Motor neuron (in vitro differentiated cells): ENCODE measurements at regions not wholly inside any gene's neighbourhood (a gene's known extent, or its start where the extent isn't known, plus 50 kb on each side); places are given as distances from the start of the nearest gene placed in this dataset.
"Not testable (repeated sequence)": the region's sequence is repeated elsewhere in the genome, so short reads cannot be mapped to it uniquely, and the experiment has no call there.

Source experiments
- ATAC-seq, 8 experiments: fragments of 200-7000 bp; cut with Tn5 transposase; replicated peaks in 6 of 8; 2 replicates each; pipeline ENCODE4 v1.8.0; 2021; ENCODE audit warnings: mild to moderate bottlenecking in 8 of 8, moderate library complexity in 8 of 8
- H3K27ac ChIP-seq, 2 donors: fragments of 250-450 bp; sonication (Bioruptor Pico); 2 replicates each; pipeline ENCODE4 v1.9.0; 2021; ENCODE audit warnings: antibody characterized with exemption in 2 of 2, mild to moderate bottlenecking in 2 of 2, moderate library complexity in 1 of 2
- H3K4me1 ChIP-seq, 2 donors: fragments of 250-450 bp; sonication (Bioruptor Pico); replicated peaks in 1 of 2; 2 replicates each; pipeline ENCODE4 v1.6.1; 2021; ENCODE audit warnings: antibody characterized with exemption in 2 of 2, mild to moderate bottlenecking in 2 of 2, moderate library complexity in 1 of 2
- H3K4me3 ChIP-seq, 5 donors: fragments of 250-450 bp; sonication (Bioruptor Pico); 2 replicates each; pipeline ENCODE4 v1.9.0; 2021; ENCODE audit warnings: antibody characterized with exemption in 5 of 5, mild to moderate bottlenecking in 5 of 5, moderate library complexity in 4 of 5
- WGBS, 10 experiments: fragments of 450-650 bp; shearing (Covaris generic); methylation state at CpG; one replicate each; pipeline ENCODE4 v1.0.0; 2022; 5-methylcytosine and 5-hydroxymethylcytosine counted together
- in situ Hi-C, 9 experiments: fragments of 400-800 bp; cut with MboI; loops; one replicate each; pipeline ENCODE4 v1.15.0; 2021; ENCODE audit warnings: low sequenced_read_pairs in 9 of 9, low pct_unique_long_range_greater_than_20kb in 2 of 9; ENCODE audit not compliant: unreplicated experiment in 9 of 9

GRCh38 chr1:181175356-181175910 lies 86.9 kb downstream of the IER5 start:
- in situ Hi-C loops, result loop anchor here in 2 of 9 experiments (25.0 kb wide), 1 partner anchor 237 kb away; no protein-coding TSS in a partner anchor

GRCh38 chr1:181175955-181176354 lies 87.5 kb downstream of the IER5 start:
- no peak for ATAC-seq
- no peak overlapping the region for H3K27ac ChIP-seq
- no peak overlapping the region for H3K4me3 ChIP-seq
- peaks cover 16 to 17% of the 10 kb centered on the region in 2 donors for H3K4me1 ChIP-seq
- in situ Hi-C loops, result loop anchor here in 2 of 9 experiments (25.0 kb wide), 1 partner anchor 236 kb away; no protein-coding TSS in a partner anchor
- 83 to 100% (median 97%) methylated on average over 1 to 5 of the region's 5 CpGs; no CpG with 5 or more reads in 2 of the 10 experiments for WGBS, 10 experiments

More at GRCh38 chr1:181175356-181175910, 86.9 kb downstream of the IER5 start:
- Histone ChIP-seq H3K4me1 (peaks cover 11 to 12% of the 10 kb centered on the region in 2 donors), H3K4me3 (no peak overlapping the region), H3K27ac (no peak overlapping the region)
- no peak for ATAC-seq
- 0 to 80% (median 64%) methylated on average over 1 to 5 of the region's 6 CpGs; no CpG with 5 or more reads in 4 of the 10 experiments for WGBS, 10 experiments

GRCh38 chr1:181178241-181178879 lies 89.9 kb downstream of the IER5 start:
- H3K4me3 ChIP-seq, result no peak overlapping the region
- in situ Hi-C loops, result loop anchor here in 2 of 9 experiments (25.0 kb wide), 1 partner anchor 234 kb away; no protein-coding TSS in a partner anchor
- WGBS, 10 experiments, result 8 to 100% (median 75%) methylated on average over 1 to 5 of the region's 9 CpGs
- peaks cover 23 to 29% of the 10 kb centered on the region in 2 donors for H3K4me1 ChIP-seq
- H3K27ac ChIP-seq, result no peak overlapping the region
- ATAC-seq, result peak in 1 of 8 experiments; percentile 9

DNA sequence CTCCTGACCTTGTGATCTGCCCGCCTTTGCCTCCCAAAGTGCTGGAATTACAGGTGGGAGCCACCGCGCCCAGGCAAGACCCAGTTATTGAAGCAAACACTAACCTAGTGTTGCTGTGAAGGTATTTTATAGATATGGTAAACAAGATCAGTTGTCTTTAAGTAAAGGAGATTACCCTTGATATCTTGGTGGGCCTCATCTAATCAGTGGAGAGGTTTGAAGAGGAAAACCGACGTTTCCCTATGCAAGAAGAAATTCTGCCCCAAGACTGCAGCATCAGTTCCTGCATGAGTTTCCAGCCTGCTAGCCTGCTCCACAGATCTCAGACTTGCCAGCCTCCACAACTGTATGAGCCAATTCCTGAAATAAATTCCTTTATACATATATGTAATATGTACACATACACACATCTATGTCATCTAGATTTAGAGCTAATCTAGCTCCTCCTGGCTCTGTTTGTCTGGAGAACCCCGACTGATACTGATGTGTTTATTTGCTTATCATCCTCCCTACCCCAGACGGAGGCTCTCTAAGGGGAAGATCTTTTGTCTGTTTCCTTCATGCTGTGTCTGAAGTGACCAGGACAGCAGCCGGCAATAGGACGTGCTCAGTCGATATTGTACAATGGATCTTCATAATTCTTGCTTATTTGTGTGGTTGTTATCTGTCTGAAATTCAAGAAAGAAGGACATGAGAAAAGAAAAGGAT lies 90.9 kb downstream of the IER5 start:
- no peak overlapping the region for H3K4me3 ChIP-seq
- peak; percentile 2 to 62 (median 46) for ATAC-seq
- H3K4me1 ChIP-seq, result peaks cover 23 to 29% of the 10 kb centered on the region in 2 donors
- WGBS, 10 experiments, result 0 to 100% (median 30%) methylated on average over 1 to 10 of the region's 10 CpGs
- in situ Hi-C loops, result loop anchor here in 2 of 9 experiments (25.0 kb wide), 1 partner anchor 233 kb away; no protein-coding TSS in a partner anchor
- H3K27ac ChIP-seq, result peak overlapping the region; percentile 26 to 60

- no peak overlapping the region for H3K4me3 ChIP-seq
- peak overlapping the region; percentile 26 to 60 for H3K27ac ChIP-seq
- in situ Hi-C loops, result loop anchor here in 6 of 9 experiments (10.0 to 25.0 kb wide), 3 partner anchors 232 to 255 kb away; no protein-coding TSS in a partner anchor
- ATAC-seq, result peak; percentile 74 to 97 (median 91)
- peaks cover 23 to 29% of the 10 kb centered on the region in 2 donors for H3K4me1 ChIP-seq
- 0 to 8% (median 0%) methylated on average over 1 to 5 of the region's 6 CpGs; no CpG with 5 or more reads in 1 of the 10 experiments for WGBS, 10 experiments
Observed at GRCh38 chr1:181179987-181180365, 91.5 kb downstream of the IER5 start.

DNA sequence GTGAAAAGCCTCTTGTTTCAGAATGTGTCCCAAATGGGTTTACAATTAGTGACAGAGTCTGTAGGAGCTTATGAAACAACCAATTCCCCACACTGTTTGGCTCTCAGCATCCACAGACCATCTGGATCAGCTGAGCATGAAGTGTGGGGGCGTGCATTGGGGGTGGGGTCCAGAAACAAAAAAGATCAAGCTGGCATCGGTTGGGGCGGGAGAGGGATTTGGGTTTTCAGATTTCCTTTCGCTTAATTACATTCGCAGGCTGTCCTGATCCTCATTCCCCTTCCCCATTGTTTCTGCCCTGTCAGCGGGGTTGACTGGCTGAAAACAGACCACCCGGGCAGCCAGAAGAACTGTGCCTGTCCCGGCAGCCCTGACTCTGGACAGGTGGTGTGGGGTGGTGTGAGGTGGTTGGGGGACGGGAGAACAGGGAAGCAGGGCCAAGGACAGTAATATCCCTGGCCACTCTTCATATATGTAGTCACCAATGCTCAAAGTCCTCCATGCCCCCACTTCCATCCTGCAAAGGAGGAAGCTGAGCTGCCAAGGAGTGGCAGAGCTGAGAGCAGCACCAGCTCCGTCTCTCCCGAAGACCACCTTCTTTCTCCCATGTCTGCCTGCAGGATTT lies 92.0 kb downstream of the IER5 start:
- in situ Hi-C loops, result loop anchor here in 6 of 9 experiments (10.0 to 25.0 kb wide), 3 partner anchors 232 to 254 kb away; no protein-coding TSS in a partner anchor
- peak in 7 of 8 experiments; percentile 2 to 68 (median 54) for ATAC-seq
- 23 to 40% (median 30%) methylated on average over 2 to 10 of the region's 11 CpGs; no CpG with 5 or more reads in 4 of the 10 experiments for WGBS, 10 experiments
- H3K4me1 ChIP-seq, result peaks cover 23 to 29% of the 10 kb centered on the region in 2 donors
- peak overlapping the region; percentile 1 to 9 for H3K27ac ChIP-seq
- H3K4me3 ChIP-seq, result no peak overlapping the region

DNA sequence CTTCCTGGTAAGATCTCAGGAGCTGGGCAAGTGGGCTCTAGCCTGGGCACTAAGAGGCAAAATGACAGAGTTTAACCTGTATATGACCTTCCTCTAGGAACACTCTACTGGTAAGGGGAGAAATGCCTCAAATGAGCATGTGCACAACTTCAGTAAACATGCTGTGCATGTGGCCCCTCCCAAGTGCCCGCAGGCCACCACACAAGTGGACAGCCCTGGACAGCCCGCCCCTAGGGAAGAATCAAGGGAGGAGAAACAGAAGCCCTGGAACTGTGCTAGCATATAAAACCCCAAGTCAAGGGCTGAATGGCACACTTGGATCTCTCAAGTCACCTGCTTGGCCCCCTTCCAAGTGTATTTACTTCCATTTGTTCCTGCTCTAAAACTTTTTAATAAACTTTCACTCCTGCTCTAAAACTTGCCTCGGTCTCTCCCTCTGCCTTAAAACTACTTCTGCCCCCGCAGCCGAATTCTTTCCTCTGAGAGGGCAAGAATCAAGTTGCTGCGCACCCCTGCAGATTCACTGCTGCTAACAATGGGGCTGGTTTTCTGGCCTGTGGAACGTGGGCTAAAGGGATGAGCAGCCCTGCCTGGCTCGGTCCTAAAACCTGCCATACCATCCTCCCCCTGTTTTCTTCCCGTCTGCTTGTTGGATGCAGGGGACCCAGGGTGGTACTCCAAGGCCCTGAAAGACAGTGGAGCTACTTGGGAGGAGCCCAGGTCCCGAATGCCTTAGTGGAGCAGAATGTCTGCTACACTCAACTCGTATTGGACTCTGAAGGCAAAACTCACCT lies 93.5 kb downstream of the IER5 start:
- H3K4me3 ChIP-seq, result no peak overlapping the region
- ATAC-seq, result peak in 3 of 8 experiments; percentile 7 to 48 (median 31)
- in situ Hi-C loops, result loop anchor here in 6 of 9 experiments (10.0 to 25.0 kb wide), 3 partner anchors 230 to 253 kb away; no protein-coding TSS in a partner anchor
- WGBS, 10 experiments, result 21 to 81% (median 58%) methylated on average over 2 to 10 of the region's 11 CpGs; no CpG with 5 or more reads in 2 of the 10 experiments
- H3K27ac ChIP-seq, result no peak overlapping the region
- peaks cover 23 to 29% of the 10 kb centered on the region in 2 donors for H3K4me1 ChIP-seq

DNA sequence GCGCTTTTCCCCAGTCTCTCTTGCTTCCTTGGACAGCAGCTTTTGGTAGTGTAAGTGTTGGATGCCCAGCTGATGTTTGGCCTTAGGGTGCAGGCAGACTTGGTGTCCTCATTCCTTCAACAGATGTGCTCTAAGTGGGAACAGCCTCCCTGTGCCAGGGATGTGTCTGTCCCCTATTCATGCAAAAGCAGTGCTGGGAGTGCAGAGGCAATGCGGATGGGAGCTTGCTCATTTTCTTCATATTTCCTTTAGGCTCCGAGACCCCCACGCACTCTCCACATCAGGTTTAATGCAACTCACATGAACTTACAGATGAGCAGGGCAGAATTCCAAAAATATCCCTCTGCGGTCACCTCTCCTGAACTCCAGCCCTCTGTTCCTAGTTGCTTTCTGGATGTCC lies 96.1 kb downstream of the IER5 start:
- no peak for ATAC-seq
- WGBS, 10 experiments, result 10 to 91% (median 86%) methylated on average over 2 to 5 of the region's 5 CpGs; no CpG with 5 or more reads in 4 of the 10 experiments
- no peak overlapping the region for H3K27ac ChIP-seq
- H3K4me3 ChIP-seq, result no peak overlapping the region
- in situ Hi-C loops, result loop anchor here in 7 of 9 experiments (5.0 to 25.0 kb wide), 4 partner anchors 228 to 250 kb away; no protein-coding TSS in a partner anchor
- H3K4me1 ChIP-seq, result peaks cover 19 to 25% of the 10 kb centered on the region in 2 donors

DNA sequence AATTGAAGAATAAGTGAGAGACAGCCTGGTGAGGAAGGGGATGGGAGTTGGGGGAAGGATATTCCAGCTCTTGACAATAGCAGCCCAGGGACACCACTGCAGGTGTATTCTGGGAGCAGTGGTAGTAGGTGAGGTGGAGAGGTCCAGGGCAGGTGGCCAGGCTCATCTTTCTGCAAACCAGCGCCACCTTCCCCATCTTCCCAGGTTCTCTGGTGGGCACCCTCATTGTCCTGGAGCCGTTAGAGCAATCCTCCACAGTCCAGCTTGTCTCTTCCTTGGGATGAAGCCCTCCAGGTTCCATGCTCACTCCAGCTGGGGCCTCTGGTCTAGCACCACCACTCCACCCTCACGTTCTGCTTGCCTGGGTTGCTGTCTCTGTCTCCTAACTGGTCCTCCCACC lies 97.0 kb downstream of the IER5 start:
- no peak for ATAC-seq
- H3K4me1 ChIP-seq, result peaks cover 11 to 21% of the 10 kb centered on the region in 2 donors
- 0 to 62% (median 60%) methylated on average over 1 to 3 of the region's 3 CpGs; no CpG with 5 or more reads in 5 of the 10 experiments for WGBS, 10 experiments
- in situ Hi-C loops, result loop anchor here in 7 of 9 experiments (5.0 to 25.0 kb wide), 4 partner anchors 227 to 249 kb away; no protein-coding TSS in a partner anchor
- no peak overlapping the region for H3K27ac ChIP-seq
- H3K4me3 ChIP-seq, result no peak overlapping the region

- H3K4me3 ChIP-seq, ATAC-seq, H3K27ac ChIP-seq: not testable (repeated sequence)
- in situ Hi-C loops, result loop anchor here in 7 of 9 experiments (5.0 to 25.0 kb wide), 4 partner anchors 226 to 249 kb away; no protein-coding TSS in a partner anchor
- 40 to 100% (median 75%) methylated on average over 1 to 2 of the region's 4 CpGs; no CpG with 5 or more reads in 5 of the 10 experiments for WGBS, 10 experiments
- peaks cover 4 to 15% of the 10 kb centered on the region in 2 donors for H3K4me1 ChIP-seq
Observed at GRCh38 chr1:181186133-181186532, 97.6 kb downstream of the IER5 start.

- WGBS, 10 experiments, result 7 to 100% (median 63%) methylated on average over 1 to 7 of the region's 7 CpGs; no CpG with 5 or more reads in 1 of the 10 experiments
- Histone ChIP-seq H3K27ac (no peak overlapping the region), H3K4me1 (peaks cover 0 to 4% of the 10 kb centered on the region in 2 donors), H3K4me3 (no peak overlapping the region)
- ATAC-seq, result peak in 2 of 8 experiments; percentile 62 to 65
- in situ Hi-C loops, result loop anchor here in 7 of 9 experiments (5.0 to 25.0 kb wide), 4 partner anchors 225 to 247 kb away; no protein-coding TSS in a partner anchor
Observed at GRCh38 chr1:181187337-181188126, 99.0 kb downstream of the IER5 start.
